WTC11 (cell line): ENCODE measurements at regions not wholly inside any gene's neighbourhood (a gene's known extent, or its start where the extent isn't known, plus 50 kb on each side); places are given as distances from the start of the nearest gene placed in this dataset.

Experiments
- ATAC-seq: fragments of 200-7000 bp; cut with Tn5 transposase; 2 replicates; pipeline ENCODE4 v1.10.0; 2021; ENCODE audit warnings: mild to moderate bottlenecking, moderate library complexity
- CTCF ChIA-PET: fragments of 300-600 bp; sonication (Branson Sonifier 250); formaldehyde crosslinking; loops from one replicate; lab custom pipeline; 2021; ENCODE audit warnings: antibody characterized with exemption; lab: Charles Lee
- POLR2A ChIA-PET: fragments of 350-600 bp; sonication (Branson Sonifier 250); formaldehyde crosslinking; loops from one replicate; lab custom pipeline; 2021; ENCODE audit warnings: antibody characterized with exemption; lab: Charles Lee
- DNase-seq: peaks from one replicate; pipeline ENCODE4 v3.0.0; 2021; ENCODE audit warnings: low spot score
- H3K27ac Mint-ChIP-seq: 2 replicates; pipeline ENCODE4 v1.8.0; 2021; ENCODE audit warnings: mixed read lengths
- H3K27me3 Mint-ChIP-seq: 2 replicates; pipeline ENCODE4 v1.8.0; 2021; ENCODE audit warnings: low read depth, mild to moderate bottlenecking, moderate library complexity, mixed read lengths
- H3K36me3 Mint-ChIP-seq: 2 replicates; pipeline ENCODE4 v1.8.0; 2021; ENCODE audit warnings: mixed read lengths
- H3K4me1 Mint-ChIP-seq: 2 replicates; pipeline ENCODE4 v1.8.0; 2022; ENCODE audit warnings: mixed read lengths
- H3K4me3 Mint-ChIP-seq: 2 replicates; pipeline ENCODE4 v1.8.0; 2021; ENCODE audit warnings: mild to moderate bottlenecking, moderate library complexity, mixed read lengths
- H3K9me3 Mint-ChIP-seq: 2 replicates; pipeline ENCODE4 v1.8.0; 2021; ENCODE audit warnings: mixed read lengths
- AFF4 ChIP-seq: sonication (generic); formaldehyde crosslinking; IDR thresholded peaks from 2 replicates; pipeline ENCODE4 v1.8.1; 2023; ENCODE audit warnings: mild to moderate bottlenecking, missing genetic modification reagents, borderline replicate concordance
- CREB1 ChIP-seq: sonication (generic); formaldehyde crosslinking; IDR thresholded peaks from 2 replicates; pipeline ENCODE4 v1.8.0; 2023; ENCODE audit warnings: mild to moderate bottlenecking, missing genetic modification reagents
- GTF2I ChIP-seq: fragments of 250-450 bp; sonication (Bioruptor Pico); conservative IDR thresholded peaks from 2 replicates; pipeline ENCODE4 v1.4.0; 2021; ENCODE audit warnings: mild to moderate bottlenecking
- JAZF1 ChIP-seq: fragments of 250-450 bp; sonication (Bioruptor Pico); IDR thresholded peaks from 2 replicates; pipeline ENCODE4 v1.9.0; 2021; ENCODE audit warnings: moderate library complexity, mild to moderate bottlenecking, inconsistent platforms
- JUN ChIP-seq: sonication (generic); formaldehyde crosslinking; IDR thresholded peaks from 2 replicates; pipeline ENCODE4 v1.8.0; 2023; ENCODE audit warnings: mild to moderate bottlenecking, missing genetic modification reagents
- MYBL2 ChIP-seq: sonication (generic); formaldehyde crosslinking; IDR thresholded peaks from 2 replicates; pipeline ENCODE4 v1.8.1; 2023; ENCODE audit warnings: mild to moderate bottlenecking, moderate library complexity, missing genetic modification reagents
- NR1H2 ChIP-seq: sonication (generic); formaldehyde crosslinking; IDR thresholded peaks from 2 replicates; pipeline ENCODE4 v1.9.0; 2021; ENCODE audit warnings: mild to moderate bottlenecking, moderate library complexity, missing genetic modification reagents
- NR2C2 ChIP-seq: sonication (generic); formaldehyde crosslinking; IDR thresholded peaks from 2 replicates; pipeline ENCODE4 v1.8.0; 2022; ENCODE audit warnings: mild to moderate bottlenecking, missing genetic modification reagents
- OVOL2 ChIP-seq: fragments of 250-450 bp; sonication (Bioruptor Pico); IDR thresholded peaks from 2 replicates; pipeline ENCODE4 v1.9.0; 2021; ENCODE audit warnings: mild to moderate bottlenecking, borderline replicate concordance
- PRRX2 ChIP-seq: fragments of 250-450 bp; sonication (Bioruptor Pico); IDR thresholded peaks from 2 replicates; pipeline ENCODE4 v1.8.0; 2021; ENCODE audit warnings: mild to moderate bottlenecking
- ZNF121 ChIP-seq: sonication (generic); formaldehyde crosslinking; IDR thresholded peaks from 2 replicates; pipeline ENCODE4 v1.8.0; 2023; ENCODE audit warnings: missing genetic modification reagents
- ZNF138 ChIP-seq: sonication (generic); formaldehyde crosslinking; conservative IDR thresholded peaks from 2 replicates; pipeline ENCODE4 v1.8.1; 2022; ENCODE audit warnings: mild to moderate bottlenecking, moderate library complexity, missing genetic modification reagents
- ZNF512 ChIP-seq: sonication (generic); formaldehyde crosslinking; IDR thresholded peaks from 2 replicates; pipeline ENCODE4 v1.8.1; 2022; ENCODE audit warnings: missing genetic modification reagents, borderline replicate concordance
- TF ChIP-seq, protein P1 (sequence below): fragments of 200-600 bp; IDR thresholded peaks from 2 replicates; pipeline ENCODE4 v1.8.0; 2022; ENCODE audit warnings: antibody characterized with exemption
- TF ChIP-seq, protein P2 (sequence below): sonication (generic); formaldehyde crosslinking; IDR thresholded peaks from 2 replicates; pipeline ENCODE4 v1.8.0; 2023; ENCODE audit warnings: missing genetic modification reagents, mild to moderate bottlenecking, borderline replicate concordance

GRCh38 chr3:135788146-135788545 lies 177.4 kb upstream of the PPP2R3A start (continued):
- TF ChIP-seq, protein P1, sequence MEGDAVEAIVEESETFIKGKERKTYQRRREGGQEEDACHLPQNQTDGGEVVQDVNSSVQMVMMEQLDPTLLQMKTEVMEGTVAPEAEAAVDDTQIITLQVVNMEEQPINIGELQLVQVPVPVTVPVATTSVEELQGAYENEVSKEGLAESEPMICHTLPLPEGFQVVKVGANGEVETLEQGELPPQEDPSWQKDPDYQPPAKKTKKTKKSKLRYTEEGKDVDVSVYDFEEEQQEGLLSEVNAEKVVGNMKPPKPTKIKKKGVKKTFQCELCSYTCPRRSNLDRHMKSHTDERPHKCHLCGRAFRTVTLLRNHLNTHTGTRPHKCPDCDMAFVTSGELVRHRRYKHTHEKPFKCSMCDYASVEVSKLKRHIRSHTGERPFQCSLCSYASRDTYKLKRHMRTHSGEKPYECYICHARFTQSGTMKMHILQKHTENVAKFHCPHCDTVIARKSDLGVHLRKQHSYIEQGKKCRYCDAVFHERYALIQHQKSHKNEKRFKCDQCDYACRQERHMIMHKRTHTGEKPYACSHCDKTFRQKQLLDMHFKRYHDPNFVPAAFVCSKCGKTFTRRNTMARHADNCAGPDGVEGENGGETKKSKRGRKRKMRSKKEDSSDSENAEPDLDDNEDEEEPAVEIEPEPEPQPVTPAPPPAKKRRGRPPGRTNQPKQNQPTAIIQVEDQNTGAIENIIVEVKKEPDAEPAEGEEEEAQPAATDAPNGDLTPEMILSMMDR: no peak
- TF ChIP-seq NR2C2 (CRISPR knock-in tag) (no peak), CREB1 (CRISPR knock-in tag) (no peak), AFF4 (CRISPR knock-in tag) (no peak)

DNA sequence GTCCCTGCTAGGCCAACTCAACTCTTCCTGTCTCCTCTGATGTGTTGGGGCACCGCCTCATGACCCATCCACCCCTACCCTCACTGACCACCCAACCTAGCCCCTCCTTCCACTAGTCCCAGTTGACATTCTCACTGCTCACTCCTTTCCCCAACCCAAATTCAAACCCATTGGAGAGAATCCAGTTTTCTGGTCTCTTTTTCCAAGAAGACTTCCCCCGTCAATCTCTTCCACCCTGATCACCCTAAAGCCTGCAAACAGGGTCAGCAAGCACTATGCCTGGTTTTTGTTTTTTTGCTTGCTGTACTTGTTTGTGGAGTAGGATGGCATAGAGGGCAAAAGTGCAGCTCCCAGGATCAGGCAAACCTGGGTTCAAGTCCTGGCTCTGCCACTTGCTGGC lies 176.6 kb upstream of the PPP2R3A start:
- no peak overlapping the region for H3K27ac Mint-ChIP-seq
- CTCF ChIA-PET: no interaction called here
- peaks cover 5% of the 10 kb centered on the region; the same call in 1 of the 2 replicates for H3K9me3 Mint-ChIP-seq
- ATAC-seq: no peak
- no peaks in the 10 kb centered on the region for H3K36me3 Mint-ChIP-seq
- H3K4me1 Mint-ChIP-seq: no peaks in the 10 kb centered on the region
- TF ChIP-seq PRRX2 (CRISPR knock-in tag) (no peak), ZNF138 (no peak), JUN (no peak), OVOL2 (CRISPR knock-in tag) (no peak), JAZF1 (no peak), ZNF121 (CRISPR knock-in tag) (no peak), GTF2I (no peak), MYBL2 (CRISPR knock-in tag) (no peak), NR1H2 (CRISPR knock-in tag) (no peak), ZNF512 (CRISPR knock-in tag) (no peak)
- TF ChIP-seq, protein P2, sequence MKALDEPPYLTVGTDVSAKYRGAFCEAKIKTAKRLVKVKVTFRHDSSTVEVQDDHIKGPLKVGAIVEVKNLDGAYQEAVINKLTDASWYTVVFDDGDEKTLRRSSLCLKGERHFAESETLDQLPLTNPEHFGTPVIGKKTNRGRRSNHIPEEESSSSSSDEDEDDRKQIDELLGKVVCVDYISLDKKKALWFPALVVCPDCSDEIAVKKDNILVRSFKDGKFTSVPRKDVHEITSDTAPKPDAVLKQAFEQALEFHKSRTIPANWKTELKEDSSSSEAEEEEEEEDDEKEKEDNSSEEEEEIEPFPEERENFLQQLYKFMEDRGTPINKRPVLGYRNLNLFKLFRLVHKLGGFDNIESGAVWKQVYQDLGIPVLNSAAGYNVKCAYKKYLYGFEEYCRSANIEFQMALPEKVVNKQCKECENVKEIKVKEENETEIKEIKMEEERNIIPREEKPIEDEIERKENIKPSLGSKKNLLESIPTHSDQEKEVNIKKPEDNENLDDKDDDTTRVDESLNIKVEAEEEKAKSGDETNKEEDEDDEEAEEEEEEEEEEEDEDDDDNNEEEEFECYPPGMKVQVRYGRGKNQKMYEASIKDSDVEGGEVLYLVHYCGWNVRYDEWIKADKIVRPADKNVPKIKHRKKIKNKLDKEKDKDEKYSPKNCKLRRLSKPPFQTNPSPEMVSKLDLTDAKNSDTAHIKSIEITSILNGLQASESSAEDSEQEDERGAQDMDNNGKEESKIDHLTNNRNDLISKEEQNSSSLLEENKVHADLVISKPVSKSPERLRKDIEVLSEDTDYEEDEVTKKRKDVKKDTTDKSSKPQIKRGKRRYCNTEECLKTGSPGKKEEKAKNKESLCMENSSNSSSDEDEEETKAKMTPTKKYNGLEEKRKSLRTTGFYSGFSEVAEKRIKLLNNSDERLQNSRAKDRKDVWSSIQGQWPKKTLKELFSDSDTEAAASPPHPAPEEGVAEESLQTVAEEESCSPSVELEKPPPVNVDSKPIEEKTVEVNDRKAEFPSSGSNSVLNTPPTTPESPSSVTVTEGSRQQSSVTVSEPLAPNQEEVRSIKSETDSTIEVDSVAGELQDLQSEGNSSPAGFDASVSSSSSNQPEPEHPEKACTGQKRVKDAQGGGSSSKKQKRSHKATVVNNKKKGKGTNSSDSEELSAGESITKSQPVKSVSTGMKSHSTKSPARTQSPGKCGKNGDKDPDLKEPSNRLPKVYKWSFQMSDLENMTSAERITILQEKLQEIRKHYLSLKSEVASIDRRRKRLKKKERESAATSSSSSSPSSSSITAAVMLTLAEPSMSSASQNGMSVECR (CRISPR knock-in tag): no peak
- TF ChIP-seq, all 79 proteins: peak for 0
- Mint-ChIP-seq H3K27me3 (no peaks in the 10 kb centered on the region), H3K4me3 (no peak overlapping the region)
- POLR2A ChIA-PET: no interaction called here
- no peak for DNase-seq
